ENCODE measurements at regions not wholly inside any gene's neighbourhood (a gene's known extent, or its start where the extent isn't known, plus 50 kb on each side); places are given as distances from the start of the nearest gene placed in this dataset.
"Not testable (repeated sequence)": the region's sequence is repeated elsewhere in the genome, so short reads cannot be mapped to it uniquely, and the experiment has no call there.

DNA sequence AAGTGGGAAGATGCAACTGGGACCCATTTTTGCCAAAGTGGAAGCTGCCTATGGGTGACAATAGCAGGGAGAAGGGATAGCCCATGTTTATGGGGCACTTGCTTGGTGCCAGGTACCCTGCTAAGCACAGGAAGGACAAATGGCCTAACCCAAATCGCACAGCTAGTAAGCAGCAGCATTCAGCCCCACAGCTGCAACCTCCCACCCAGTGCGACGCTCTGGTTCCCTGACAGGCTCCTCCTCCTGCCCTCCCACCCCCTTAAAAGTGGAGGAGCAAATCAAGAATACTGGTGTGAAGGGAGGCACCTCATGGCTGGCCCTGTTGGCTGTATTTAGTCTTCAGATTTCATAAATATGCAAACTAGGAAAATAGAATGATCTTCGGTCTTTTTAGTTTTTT lies 76.2 kb downstream of the RIN2 start:
- in situ Hi-C loops (cut with HindIII; ENCODE audit: low sequenced_read_pairs) = no loop called here

DNA sequence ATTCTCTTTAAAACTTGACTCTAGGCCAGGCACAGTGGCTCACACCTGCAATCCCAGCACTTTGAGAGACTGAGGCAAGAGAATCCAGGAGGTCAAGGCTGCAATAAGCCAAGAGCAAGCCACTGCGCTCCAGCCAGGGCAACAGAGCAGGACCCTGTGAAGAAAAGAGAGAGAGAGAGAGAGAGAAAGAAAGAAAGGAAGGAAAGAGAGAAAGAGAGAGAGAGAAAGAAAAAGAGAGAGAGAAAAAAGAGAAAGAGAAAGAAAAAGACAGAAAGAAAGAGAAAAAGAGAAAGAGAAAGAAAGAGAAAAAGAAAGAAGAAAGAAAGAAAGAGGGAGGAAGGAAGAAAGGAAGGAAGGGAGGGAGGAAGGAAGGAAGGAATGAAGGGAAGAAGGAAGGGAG lies 76.7 kb downstream of the RIN2 start:
- in situ Hi-C loops (cut with HindIII; ENCODE audit: low sequenced_read_pairs) = no loop called here

DNA sequence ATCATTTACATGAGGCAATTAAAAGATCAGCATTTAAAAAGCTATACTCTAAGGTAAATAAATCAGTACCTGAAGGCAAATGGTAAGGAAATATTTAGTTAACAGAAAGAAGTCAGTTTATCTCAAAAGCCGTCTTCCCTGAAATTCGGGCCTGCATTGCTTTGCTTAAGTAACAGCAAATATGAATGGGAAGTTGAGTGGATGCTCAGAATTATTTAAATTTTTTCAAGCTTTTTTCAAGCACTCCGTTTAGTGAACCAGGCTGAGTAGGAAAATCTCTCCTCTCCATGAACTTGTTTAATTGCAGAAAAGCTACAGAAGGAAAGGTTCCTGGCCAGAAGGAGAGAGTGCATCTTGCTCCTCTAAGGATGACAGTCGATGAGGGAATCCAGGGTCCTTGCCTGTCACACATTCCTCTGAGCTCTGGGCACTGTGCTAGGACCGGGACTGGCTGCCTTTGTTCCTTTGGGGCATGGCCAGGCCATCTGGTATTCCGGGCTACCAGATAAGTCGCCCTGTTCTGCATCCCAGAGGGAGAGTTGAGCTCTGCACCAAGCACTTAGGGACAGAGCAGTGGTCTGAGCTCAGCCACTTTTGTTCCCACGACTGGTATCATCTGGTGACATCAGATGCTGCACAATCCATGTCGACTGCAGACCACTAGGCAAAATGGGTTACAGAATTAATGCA lies 77.6 kb downstream of the RIN2 start:
- in situ Hi-C loops (cut with HindIII; ENCODE audit: low sequenced_read_pairs) = no loop called here

DNA sequence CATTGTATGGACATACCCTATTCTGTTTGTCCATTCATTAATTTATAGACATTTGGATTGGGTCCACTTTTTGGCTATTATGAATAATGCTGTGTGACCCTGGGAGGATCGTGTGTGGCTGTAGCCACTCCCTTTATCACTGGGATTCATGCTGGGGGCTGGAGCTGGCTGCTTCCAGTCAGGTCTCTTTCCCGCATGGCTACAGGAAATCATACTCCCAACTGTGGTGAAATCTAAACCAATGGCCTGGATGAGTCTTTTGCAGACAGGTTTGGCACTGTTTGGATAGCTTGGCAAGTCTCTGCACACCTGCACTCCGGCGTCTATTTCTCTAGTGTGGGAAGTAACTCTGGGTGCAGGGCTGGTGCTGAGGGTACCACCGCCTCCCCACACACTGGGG lies 80.4 kb downstream of the RIN2 start:
- in situ Hi-C loops (cut with HindIII; ENCODE audit: low sequenced_read_pairs) = no loop called here

DNA sequence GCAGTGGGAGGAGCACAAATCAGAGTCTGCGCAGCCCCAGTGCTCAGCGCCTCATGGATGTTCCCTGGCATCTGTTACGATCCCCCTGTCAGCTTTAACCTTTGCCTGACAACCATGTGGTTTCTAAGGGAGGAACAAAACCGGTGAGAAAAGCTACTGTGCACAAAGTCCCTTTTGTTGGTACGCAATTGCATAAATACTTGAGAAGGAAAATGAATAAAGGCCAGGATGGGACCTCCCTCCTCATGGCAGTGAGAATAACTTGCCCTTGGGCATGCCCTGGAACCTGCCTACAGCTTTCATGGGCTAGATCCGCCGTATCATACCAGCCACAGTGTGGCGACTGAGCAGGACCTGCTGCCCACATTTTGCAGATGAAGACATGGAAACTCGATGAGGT lies 81.0 kb downstream of the RIN2 start:
- in situ Hi-C loops (cut with HindIII; ENCODE audit: low sequenced_read_pairs) = no loop called here

DNA sequence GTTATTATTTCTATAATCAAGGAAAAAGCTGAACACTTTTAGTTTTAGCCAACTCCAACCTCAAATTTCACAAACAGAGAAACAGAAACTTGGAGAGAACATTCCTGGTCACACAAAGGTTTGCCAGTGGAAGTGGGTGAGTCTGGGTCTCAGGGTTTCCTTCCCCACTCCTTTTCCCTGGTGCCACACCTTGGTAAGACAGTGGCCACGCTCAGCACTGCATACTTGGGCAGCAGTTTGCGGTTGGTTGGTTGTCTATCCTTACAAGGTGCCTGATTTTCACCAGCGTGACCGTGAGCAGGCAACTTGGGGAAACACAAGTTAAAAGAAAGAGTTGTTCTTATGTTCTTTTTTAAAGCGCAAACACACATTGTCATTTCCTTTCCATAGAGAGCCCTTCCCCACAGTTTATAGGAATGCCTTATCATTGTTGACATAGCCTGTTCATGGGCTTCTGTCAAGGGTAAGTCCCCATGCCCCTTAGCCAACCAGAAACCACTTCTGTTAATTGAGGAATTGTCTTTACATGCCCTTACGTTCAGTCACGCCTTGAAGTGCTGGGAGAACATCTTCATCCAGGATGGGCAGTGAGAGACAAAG lies 82.2 kb downstream of the RIN2 start:
- in situ Hi-C loops (cut with HindIII; ENCODE audit: low sequenced_read_pairs) = no loop called here

DNA sequence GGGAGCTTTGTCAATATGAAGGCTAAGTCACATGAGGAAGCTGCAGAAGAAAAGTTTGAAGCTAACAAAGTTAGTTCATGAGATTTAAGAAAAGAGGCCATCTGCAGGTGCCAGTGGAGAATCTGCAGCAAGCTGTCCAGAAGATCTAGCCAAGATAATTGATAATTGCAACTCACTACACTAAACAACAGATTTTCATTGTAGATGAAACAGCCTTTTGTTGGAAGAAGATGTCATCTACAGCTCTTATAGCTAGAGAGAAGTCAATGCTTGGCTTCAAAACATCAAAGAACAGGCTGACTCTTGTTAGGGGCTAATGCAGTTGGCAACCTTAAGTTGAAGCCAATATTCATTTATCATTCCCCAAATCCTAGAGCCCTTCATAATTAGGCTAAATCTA lies 83.7 kb downstream of the RIN2 start:
- in situ Hi-C loops (cut with HindIII; ENCODE audit: low sequenced_read_pairs) = no loop called here

DNA sequence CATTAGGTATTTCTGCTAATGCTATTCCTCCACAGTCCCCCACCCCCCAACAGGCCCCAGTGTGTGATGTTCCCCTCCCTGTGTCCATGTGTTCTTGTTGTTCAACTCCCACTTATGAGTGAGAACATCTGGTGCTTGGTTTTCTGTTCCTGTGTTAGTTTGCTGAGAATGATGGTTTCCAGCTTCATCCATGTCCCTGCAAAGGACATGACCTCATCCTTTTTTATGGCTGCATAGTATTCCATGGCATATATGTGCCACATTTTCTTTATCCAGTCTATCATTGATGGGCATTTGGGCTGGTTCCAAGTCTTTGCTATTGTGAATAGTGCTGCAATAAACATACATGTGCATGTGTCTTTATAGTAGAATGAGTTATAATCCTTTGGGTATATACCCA lies 86.8 kb downstream of the RIN2 start:
- in situ Hi-C loops (cut with HindIII; ENCODE audit: low sequenced_read_pairs) = not testable (repeated sequence)

DNA sequence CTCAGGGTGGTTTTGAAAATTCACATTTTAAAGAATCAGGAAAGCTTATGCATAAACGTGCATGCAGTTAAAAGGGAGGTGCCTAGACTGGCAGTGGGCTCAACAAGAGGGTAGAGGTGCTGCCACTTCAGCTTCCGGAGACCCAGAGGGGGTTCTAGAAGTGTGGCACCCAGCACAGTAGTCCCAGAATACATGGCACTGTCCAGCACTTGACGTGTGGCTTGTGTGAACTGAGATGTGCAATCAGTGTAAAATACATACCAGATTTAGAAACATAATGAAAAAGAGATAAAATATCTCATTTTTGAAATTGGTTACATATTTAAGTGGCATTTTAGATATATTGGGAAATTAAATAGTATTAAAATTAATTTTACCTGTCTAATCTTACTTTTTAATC lies 89.3 kb downstream of the RIN2 start:
- in situ Hi-C loops (cut with HindIII; ENCODE audit: low sequenced_read_pairs) = no loop called here

DNA sequence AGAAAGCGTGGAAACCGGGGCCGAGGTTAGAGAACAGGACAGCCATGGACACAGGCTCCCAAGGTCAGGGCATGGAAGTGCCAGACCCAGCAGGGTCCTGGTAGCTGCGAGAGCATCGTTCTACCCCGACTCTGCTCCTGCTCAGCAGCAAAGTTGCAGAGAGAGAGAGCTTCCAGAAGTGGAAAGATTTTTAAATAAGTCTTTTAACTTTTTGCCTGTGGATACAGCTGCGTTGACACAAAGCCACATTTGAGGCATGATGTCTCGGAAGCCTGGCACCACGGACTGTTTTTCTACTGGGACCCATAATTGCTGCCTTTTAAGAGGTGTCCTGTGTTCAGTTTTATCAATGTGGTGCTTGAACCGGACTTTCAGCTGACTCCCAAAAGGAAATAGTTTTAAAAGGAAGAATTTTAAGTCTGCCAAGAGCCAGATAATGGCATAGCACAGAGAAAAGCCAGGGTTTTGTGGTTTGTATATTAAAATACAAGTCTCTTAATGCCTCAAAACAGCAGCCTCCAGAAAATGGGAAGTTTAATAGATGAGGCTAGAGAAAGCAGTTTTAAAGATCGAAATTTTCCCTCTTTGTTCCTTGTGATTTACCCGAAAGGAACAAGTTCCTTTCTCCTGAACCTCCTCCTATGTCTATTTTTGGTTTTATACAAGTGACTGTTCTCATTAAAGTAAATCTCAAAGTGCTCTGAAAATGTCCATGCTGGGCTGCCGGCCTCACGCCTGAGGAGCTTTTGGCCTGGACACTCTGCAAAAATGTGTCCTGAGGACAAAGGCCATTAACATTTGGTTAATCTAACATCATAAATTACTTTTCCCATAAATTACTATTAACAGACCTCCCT lies 91.5 kb downstream of the RIN2 start:
- in situ Hi-C loops (cut with HindIII; ENCODE audit: low sequenced_read_pairs) = no loop called here

DNA sequence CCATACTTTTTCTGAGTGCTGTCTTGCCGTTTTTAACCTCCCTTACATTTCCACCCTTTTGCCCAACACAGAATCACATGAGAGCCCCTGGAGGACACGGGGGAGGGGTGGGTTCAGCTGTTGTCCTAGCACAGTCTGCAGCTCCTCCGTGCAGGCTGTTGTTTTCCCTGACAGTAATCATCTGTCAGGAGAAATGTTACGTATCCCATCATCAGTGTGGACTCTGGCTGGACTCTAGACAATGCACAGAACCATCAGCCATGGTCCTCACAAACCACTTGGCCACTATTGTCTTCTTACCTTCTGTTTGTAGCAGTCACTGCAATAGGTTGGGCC lies 92.1 kb downstream of the RIN2 start:
- in situ Hi-C loops (cut with HindIII; ENCODE audit: low sequenced_read_pairs) = no loop called here

DNA sequence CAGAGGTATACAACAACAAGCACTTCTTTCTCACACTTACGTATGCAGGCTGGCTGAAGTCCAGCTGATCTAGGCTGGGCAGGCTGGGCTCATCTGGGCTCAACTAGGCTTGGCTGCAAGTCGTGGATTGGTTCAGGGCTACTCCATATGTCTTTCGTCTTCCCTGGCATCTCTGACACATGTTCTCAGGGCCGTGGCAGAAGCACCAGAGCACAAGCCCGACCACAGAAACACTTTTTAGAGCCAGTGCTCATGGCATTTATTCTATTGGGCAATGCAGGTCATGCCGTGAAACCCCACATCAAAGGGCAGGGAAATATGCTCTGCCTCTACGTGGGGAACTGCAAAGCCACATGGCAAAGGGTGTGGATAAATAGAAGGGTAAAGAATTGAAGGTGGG lies 93.8 kb downstream of the RIN2 start:
- in situ Hi-C loops (cut with HindIII; ENCODE audit: low sequenced_read_pairs) = no loop called here

DNA sequence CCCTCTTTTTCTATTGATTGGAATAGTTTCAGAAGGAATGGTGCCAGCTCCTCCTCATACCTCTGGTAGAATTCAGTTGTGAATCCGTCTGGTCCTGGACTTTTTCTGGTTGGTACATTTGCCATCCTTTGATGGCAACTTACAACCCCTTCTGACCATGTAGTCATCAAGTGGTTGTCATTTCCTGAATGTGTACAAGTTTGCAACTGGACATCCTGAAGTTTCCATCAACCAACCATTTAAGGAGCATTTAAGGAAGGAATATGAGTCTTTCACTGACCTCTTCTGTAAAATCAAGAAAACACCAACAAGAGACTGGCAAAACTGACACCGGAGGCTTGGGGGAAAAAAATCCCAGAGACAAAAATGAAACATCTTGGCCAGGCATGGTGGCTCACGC lies 97.4 kb downstream of the RIN2 start:
- in situ Hi-C loops (cut with HindIII; ENCODE audit: low sequenced_read_pairs) = no loop called here

DNA sequence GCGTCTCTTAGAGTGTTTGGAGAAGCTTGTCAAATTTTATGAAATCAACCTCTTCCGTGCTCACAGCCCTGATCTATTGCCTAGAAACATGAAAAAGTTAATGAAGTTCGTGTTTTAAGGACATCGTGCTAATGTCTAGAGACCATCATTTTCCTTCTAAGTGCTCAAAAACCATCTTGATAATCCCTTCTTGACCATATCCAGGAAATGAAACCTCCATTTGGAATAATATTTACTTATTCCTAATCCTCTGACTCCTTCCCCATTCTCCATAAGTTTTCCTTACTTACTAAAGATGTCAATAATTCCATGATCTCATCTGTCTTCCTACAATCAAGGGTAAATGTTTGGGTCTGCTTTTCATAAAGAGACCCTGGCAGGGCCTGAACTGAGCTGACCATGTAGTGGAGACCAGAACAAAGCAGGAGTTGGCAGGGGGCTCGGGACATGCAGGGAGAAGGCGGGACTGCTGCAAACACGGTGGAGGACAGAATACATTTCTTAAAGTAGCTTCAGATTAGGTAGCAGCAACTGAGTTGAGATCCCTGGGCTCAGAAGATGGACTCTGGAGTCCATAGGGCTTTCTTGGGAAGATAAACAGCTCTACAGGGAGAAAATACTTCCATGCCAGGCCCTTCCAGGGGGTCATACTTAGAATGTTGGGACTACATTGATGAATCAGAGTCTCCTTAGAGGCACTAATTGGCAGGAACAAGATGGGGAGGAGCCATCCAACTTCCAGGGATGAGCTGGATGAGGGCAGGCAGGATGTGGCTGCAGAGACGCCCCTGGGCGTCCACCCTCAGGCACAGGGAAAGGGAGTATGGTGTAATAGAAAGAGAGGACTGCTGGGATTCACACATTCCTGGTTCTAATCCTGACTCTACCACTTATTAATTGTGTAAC lies 100.7 kb downstream of the RIN2 start:
- in situ Hi-C loops (cut with HindIII; ENCODE audit: low sequenced_read_pairs) = no loop called here

DNA sequence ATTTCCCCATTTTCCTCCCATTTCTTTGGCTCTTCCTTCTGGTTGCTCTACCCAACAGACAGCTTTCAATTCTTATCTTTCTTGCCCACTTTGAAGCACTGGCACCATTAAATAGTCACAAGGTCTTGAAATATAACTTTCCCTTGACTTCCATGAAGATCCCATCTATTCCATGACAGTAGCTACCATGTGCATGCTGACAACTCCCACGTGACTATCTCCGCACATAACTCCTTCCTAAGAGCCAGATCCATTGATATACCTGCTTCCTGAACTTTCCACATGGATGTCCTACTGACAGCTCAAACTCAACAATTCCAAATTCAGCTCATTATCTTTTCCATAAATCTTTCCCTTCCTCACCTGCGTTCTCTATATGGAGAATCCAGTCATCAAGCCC lies 101.4 kb downstream of the RIN2 start:
- in situ Hi-C loops (cut with HindIII; ENCODE audit: low sequenced_read_pairs) = no loop called here

DNA sequence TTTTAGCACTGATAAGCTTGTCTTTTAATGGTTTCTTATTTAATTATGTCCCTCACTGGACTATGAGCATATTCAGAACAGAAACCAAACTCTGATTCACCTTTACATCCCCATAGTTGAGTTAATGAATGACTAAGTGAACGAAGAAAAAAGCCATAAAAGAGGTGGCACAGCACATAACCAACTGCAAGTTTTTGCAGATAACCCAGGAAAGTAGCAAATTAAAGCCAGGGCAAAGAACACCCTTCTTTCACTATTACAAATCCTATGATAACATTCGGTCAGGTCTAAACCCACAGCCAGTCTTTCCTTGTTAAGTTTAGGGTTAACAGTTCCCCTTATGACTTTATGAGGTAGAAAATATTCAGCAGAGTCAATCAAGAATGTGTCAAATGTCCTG lies 102.7 kb downstream of the RIN2 start:
- in situ Hi-C loops (cut with HindIII; ENCODE audit: low sequenced_read_pairs) = no loop called here

DNA sequence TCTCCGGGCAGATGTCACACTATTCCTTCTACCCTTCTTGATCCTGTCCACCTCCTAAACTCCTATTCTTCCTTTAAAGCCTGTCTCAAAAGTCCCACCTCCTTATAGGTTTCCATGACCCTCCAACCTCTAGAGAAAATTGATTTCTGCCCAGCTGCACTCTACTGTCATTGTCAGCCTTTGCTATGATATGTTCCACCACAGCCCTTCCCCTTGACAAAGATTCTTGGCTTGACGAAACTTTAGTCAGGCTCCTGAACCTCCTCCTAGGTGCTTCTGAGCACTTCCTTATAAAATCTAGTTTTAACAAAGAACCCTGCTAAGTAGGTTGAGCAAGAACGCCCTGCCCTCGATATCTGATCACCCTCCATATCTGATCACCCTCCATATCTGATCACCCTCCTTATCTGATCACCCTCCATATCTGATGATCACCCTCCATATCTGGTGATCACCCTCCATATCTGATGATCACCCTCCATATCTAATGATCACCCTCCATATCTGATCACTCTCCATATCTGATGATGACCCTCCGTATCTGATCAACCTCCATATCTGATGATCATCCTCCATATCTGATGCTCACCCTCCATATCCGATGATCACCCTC lies 103.2 kb downstream of the RIN2 start:
- in situ Hi-C loops (cut with HindIII; ENCODE audit: low sequenced_read_pairs) = no loop called here

DNA sequence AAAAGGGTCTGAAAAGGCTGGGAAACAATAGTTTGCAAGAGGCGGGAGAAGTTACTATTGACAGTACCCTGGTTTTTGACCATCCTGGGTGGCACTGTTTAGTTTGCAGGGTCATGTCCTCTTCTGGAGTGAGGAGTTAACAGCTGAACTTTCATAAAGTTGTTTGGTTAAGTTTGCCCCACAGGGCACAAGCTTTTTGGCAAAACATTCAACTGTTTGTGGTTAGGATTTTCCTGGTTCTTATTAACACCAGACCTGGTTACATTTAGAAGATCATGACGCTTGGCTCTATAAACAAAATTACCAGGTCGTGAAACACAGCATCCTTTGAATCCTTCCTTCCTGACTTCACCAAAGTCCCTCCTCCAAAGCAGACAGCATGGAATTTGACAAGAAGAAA lies 106.1 kb downstream of the RIN2 start:
- in situ Hi-C loops (cut with HindIII; ENCODE audit: low sequenced_read_pairs) = no loop called here

DNA sequence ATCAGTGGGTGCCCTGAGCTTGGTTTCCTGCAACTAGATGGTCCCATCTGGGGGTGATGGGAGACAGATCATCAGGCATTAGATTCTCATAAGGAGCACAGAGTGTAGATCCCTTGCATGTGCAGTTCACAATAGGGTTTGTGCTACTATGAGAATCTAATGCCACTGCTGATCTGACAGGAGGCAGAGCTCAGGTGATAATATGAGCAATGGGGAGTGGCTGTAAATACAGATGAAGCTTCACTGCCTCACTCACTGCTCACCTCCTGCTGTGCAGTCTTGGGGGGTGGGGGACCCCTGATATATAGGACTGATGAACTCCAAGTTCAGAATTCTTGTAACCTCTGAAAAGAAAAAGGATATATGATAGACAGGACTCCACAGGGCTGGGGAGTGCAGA lies 108.0 kb downstream of the RIN2 start:
- in situ Hi-C loops (cut with HindIII; ENCODE audit: low sequenced_read_pairs) = no loop called here

DNA sequence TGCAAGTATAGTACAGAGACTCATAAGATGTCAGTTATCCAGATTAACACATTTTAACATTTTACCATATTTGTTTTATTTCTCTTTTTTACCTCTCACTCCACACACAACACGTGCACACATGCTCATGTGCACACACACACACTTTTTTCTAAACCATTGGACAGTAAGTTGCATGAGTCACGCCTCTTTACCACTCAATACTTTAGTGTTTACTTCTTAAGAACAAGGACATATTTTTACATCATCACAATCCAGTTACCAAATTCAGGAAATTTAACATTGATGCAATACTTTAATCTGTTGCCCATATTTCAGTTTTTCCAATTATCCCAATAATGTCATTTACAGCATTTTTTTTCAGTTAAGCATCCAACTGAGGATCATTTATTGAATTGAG lies 109.0 kb downstream of the RIN2 start:
- in situ Hi-C loops (cut with HindIII; ENCODE audit: low sequenced_read_pairs) = no loop called here

DNA sequence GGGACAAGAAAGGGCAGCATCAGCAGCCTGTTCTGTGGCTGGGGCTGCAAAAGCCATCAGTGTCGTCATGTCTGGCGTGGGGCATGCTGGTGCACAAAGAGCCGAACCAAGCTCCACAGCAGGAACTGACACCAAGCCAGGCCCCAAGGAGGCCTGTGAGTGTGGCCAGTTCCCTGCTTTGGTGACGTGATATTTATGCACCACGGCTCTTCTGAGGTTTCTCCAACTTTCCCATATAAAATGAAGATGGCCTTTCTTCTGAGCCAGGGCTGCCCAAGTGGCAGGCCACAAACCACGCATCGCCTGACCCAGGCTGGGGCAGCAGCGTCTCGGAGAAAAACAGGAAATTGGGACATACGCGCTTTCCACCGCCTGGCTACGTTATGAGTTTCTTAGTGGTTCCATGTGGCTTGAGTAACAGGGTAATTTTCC lies 109.9 kb downstream of the RIN2 start:
- in situ Hi-C loops (cut with HindIII; ENCODE audit: low sequenced_read_pairs) = no loop called here
